COLO829 (cell line): ENCODE measurements at regions not wholly inside any gene's neighbourhood (a gene's known extent, or its start where the extent isn't known, plus 50 kb on each side); places are given as distances from the start of the nearest gene placed in this dataset.
"Not testable (repeated sequence)": the region's sequence is repeated elsewhere in the genome, so short reads cannot be mapped to it uniquely, and the experiment has no call there.

Experiments used
- DNase-seq: peaks from one replicate; pipeline ENCODE4 v3.0.0; 2012; ENCODE audit warnings: low spot score

GRCh38 chr13:54394908-54395307 is 1366.3 kb downstream of the OLFM4 start:
- no peak for DNase-seq

- DNase-seq, result no peak
Observed at GRCh38 chr13:54402495-54402894, 1373.9 kb downstream of the OLFM4 start.

- no peak for DNase-seq
Observed at GRCh38 chr13:54415753-54416366, 1387.2 kb downstream of the OLFM4 start.

- DNase-seq, result not testable (repeated sequence)
Observed at GRCh38 chr13:54422946-54423345, 1394.3 kb downstream of the OLFM4 start.

- DNase-seq, result no peak
Observed at GRCh38 chr13:54424344-54424743, 1395.7 kb downstream of the OLFM4 start.

- no peak for DNase-seq
Observed at GRCh38 chr13:54433493-54434206, 1405.0 kb downstream of the OLFM4 start.

- not testable (repeated sequence) for DNase-seq
Observed at GRCh38 chr13:54440853-54441400, 1412.3 kb downstream of the OLFM4 start.

GRCh38 chr13:54445453-54445852 is 1416.8 kb downstream of the OLFM4 start:
- DNase-seq, result no peak

GRCh38 chr13:54445865-54446264 is 1417.3 kb downstream of the OLFM4 start:
- no peak for DNase-seq

GRCh38 chr13:54449922-54450321 is 1421.3 kb downstream of the OLFM4 start:
- peak; percentile 24 for DNase-seq

- DNase-seq, result no peak
Observed at GRCh38 chr13:54484166-54484565, 1455.6 kb downstream of the OLFM4 start.

- no peak for DNase-seq
Observed at GRCh38 chr13:54486421-54487166, 1458.0 kb downstream of the OLFM4 start.

- no peak for DNase-seq
Observed at GRCh38 chr13:54489359-54489758, 1460.7 kb downstream of the OLFM4 start.

GRCh38 chr13:54492995-54493394 is 1464.4 kb downstream of the OLFM4 start:
- DNase-seq, result no peak

GRCh38 chr13:54511366-54511765 is 1482.8 kb downstream of the OLFM4 start:
- DNase-seq, result no peak

- no peak for DNase-seq
Observed at GRCh38 chr13:54513254-54513653, 1484.6 kb downstream of the OLFM4 start.

- peak; percentile 4 for DNase-seq
Observed at GRCh38 chr13:54536112-54536511, 1507.5 kb downstream of the OLFM4 start.

- peak; percentile 47 for DNase-seq
Observed at GRCh38 chr13:54563286-54563685, 1534.7 kb downstream of the OLFM4 start.

- DNase-seq, result not testable (repeated sequence)
Observed at GRCh38 chr13:54572037-54572436, 1543.4 kb downstream of the OLFM4 start.

GRCh38 chr13:54573186-54573585 is 1544.6 kb downstream of the OLFM4 start:
- no peak for DNase-seq

- DNase-seq, result no peak
Observed at GRCh38 chr13:54574791-54575190, 1546.2 kb downstream of the OLFM4 start.

- no peak for DNase-seq
Observed at GRCh38 chr13:54591540-54591939, 1562.9 kb downstream of the OLFM4 start.

- DNase-seq, result no peak
Observed at GRCh38 chr13:54592201-54592600, 1563.6 kb downstream of the OLFM4 start.
